ENCODE measurements at regions not wholly inside any gene's neighbourhood (a gene's known extent, or its start where the extent isn't known, plus 50 kb on each side); places are given as distances from the start of the nearest gene placed in this dataset.

DNA sequence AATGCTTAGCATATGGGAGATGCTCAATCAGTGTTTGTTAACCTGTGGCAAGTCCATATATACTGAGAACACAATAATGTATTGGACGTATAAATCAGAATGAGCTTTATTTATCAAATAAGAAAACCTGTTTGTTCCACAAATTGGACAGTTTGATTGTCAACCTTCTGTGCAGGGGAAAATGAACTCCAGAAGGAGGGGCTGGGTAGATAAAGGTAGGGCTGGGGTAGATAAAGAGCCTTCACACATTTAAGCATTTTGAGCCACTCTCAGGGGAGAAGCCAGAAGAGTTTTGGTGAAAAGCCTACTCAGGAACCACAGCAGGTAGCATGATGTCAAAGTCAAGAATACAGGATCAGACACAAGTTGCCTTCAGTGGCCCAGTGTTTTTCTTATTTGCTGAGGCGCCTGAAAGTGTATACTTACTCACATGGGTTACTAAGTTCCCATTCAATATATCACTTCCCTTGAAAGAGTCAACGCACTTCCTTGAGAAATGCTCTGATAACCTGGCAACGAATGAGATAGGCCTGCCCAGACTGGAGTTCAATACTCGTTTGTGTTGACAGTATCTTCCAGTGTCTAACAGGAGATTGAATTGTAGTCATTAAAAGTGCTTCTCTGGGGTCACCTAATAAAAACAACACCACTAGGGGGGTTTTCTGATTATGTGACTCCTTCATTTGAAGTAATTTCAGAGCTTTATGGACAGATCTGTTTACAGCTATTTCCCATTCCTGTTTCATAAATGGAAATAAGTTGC, 263.9 kb upstream of the CITED2 start:
- no peaks in the 10 kb centered on the region for H3K79me2 ChIP-seq (ENCODE audit: low read length)
- no peaks in the 10 kb centered on the region for H3K27me3 ChIP-seq (replicated peaks; ENCODE audit: insufficient read depth, low read length)
- H3K4me1 ChIP-seq (ENCODE audit: low read length): peaks cover 11% of the 10 kb centered on the region
- no peak overlapping the region for H2AFZ ChIP-seq (ENCODE audit: low read length)
- H3F3A ChIP-seq (ENCODE audit: insufficient read depth, low read length): no peaks in the 10 kb centered on the region
- no peak overlapping the region for H3K4me3 ChIP-seq (ENCODE audit: low read length)
- TF ChIP-seq EZH2 (optimal IDR thresholded peaks at IDR 0.05; ENCODE audit: low read depth, low read length): no peak
- TF ChIP-seq CTCF (IDR thresholded peaks at IDR 0.05; ENCODE audit: low read length): no peak
- TF ChIP-seq EZH2phosphoT487 (IDR thresholded peaks at IDR 0.05; ENCODE audit: low read length): no peak
- no peaks in the 10 kb centered on the region for H3K9me2 ChIP-seq (replicated peaks; ENCODE audit: insufficient read depth, low read length)
- no peaks in the 10 kb centered on the region for H3K9me3 ChIP-seq (replicated peaks; ENCODE audit: insufficient read depth, low read length)
- H3K36me3 ChIP-seq (replicated peaks; ENCODE audit: insufficient read depth, low read length): no peaks in the 10 kb centered on the region
- no peak overlapping the region for H3K9ac ChIP-seq (ENCODE audit: low read length)
- H3K27ac ChIP-seq (ENCODE audit: low read length): no peak overlapping the region
- H4K20me1 ChIP-seq (ENCODE audit: insufficient read depth, low read length): no peaks in the 10 kb centered on the region
- no peak for DNase-seq
- H3K4me2 ChIP-seq (ENCODE audit: low read depth, low read length): no peak overlapping the region

DNA sequence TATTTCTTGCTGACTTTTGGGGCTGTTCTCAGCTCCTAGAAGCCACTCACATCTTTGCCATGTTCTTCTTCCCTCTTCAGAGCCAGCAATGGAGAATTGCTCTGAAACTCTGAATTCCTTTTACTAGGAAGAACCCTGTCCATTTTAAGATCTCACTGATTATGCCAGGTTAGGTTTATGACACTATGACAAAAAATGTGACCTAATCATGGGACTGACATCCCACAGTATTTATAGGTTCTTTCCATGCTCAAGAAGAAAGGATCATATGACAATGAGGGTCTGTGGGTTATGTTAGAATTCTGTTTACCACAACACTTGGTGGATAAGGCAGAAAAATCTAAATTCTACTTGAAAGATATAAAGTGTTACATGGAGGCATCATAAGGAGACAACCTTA, 263.3 kb upstream of the CITED2 start:
- Histone ChIP-seq H2AFZ (ENCODE audit: low read length) (no peak overlapping the region), H3K79me2 (ENCODE audit: low read length) (no peaks in the 10 kb centered on the region), H3K4me2 (ENCODE audit: low read depth, low read length) (no peak overlapping the region), H3K9me2 (replicated peaks; ENCODE audit: insufficient read depth, low read length) (no peaks in the 10 kb centered on the region), H3K4me3 (ENCODE audit: low read length) (no peak overlapping the region), H3K27me3 (replicated peaks; ENCODE audit: insufficient read depth, low read length) (no peaks in the 10 kb centered on the region), H4K20me1 (ENCODE audit: insufficient read depth, low read length) (no peaks in the 10 kb centered on the region), H3K9me3 (replicated peaks; ENCODE audit: insufficient read depth, low read length) (no peaks in the 10 kb centered on the region), H3K36me3 (replicated peaks; ENCODE audit: insufficient read depth, low read length) (no peaks in the 10 kb centered on the region), H3F3A (ENCODE audit: insufficient read depth, low read length) (no peaks in the 10 kb centered on the region), H3K9ac (ENCODE audit: low read length) (no peak overlapping the region), H3K4me1 (ENCODE audit: low read length) (peaks cover 11% of the 10 kb centered on the region), H3K27ac (ENCODE audit: low read length) (no peak overlapping the region)
- no peak for DNase-seq
- no peak for TF ChIP-seq EZH2phosphoT487 (IDR thresholded peaks at IDR 0.05; ENCODE audit: low read length)
- TF ChIP-seq CTCF (IDR thresholded peaks at IDR 0.05; ENCODE audit: low read length): no peak
- no peak for TF ChIP-seq EZH2 (optimal IDR thresholded peaks at IDR 0.05; ENCODE audit: low read depth, low read length)

DNA sequence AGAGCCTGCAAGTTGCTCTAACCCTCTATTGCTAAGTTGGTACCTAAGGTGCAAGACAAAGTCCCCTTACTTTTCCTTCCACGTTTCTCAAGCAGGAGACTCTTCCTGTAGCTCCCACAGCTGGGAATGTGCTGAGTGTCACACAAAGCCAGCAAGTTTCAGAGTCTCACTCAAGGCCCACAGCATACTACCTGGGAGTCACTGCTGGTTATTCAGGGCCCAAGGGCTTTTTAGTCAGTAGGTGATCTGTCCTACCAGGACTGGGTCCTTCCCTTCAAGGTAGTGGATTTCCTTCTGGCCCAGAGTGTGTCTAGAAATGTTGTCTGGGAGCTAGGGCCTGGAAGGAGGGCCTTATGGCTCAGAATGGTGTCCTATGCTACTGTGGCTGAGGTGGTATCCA, 261.9 kb upstream of the CITED2 start:
- Histone ChIP-seq H3F3A (ENCODE audit: insufficient read depth, low read length) (no peaks in the 10 kb centered on the region), H3K27ac (ENCODE audit: low read length) (no peak overlapping the region), H3K9me3 (replicated peaks; ENCODE audit: insufficient read depth, low read length) (no peaks in the 10 kb centered on the region), H3K79me2 (ENCODE audit: low read length) (no peaks in the 10 kb centered on the region), H4K20me1 (ENCODE audit: insufficient read depth, low read length) (no peaks in the 10 kb centered on the region), H2AFZ (ENCODE audit: low read length) (no peak overlapping the region), H3K27me3 (replicated peaks; ENCODE audit: insufficient read depth, low read length) (no peaks in the 10 kb centered on the region), H3K4me3 (ENCODE audit: low read length) (no peak overlapping the region), H3K36me3 (replicated peaks; ENCODE audit: insufficient read depth, low read length) (no peaks in the 10 kb centered on the region), H3K4me1 (ENCODE audit: low read length) (peaks cover 11% of the 10 kb centered on the region), H3K9ac (ENCODE audit: low read length) (no peak overlapping the region), H3K4me2 (ENCODE audit: low read depth, low read length) (no peak overlapping the region), H3K9me2 (replicated peaks; ENCODE audit: insufficient read depth, low read length) (no peaks in the 10 kb centered on the region)
- no peak for DNase-seq
- TF ChIP-seq EZH2phosphoT487 (IDR thresholded peaks at IDR 0.05; ENCODE audit: low read length) (no peak), EZH2 (optimal IDR thresholded peaks at IDR 0.05; ENCODE audit: low read depth, low read length) (no peak), CTCF (IDR thresholded peaks at IDR 0.05; ENCODE audit: low read length) (no peak)
